ENCODE measurements at regions not wholly inside any gene's neighbourhood (a gene's known extent, or its start where the extent isn't known, plus 50 kb on each side); places are given as distances from the start of the nearest gene placed in this dataset.
"Not testable (repeated sequence)": the region's sequence is repeated elsewhere in the genome, so short reads cannot be mapped to it uniquely, and the experiment has no call there.

GRCh38 chr12:31217356-31218130 lies 108.4 kb downstream of the SINHCAF start:
- no peak for DNase-seq

GRCh38 chr12:31218203-31219025 lies 107.5 kb downstream of the SINHCAF start:
- DNase-seq = no peak

GRCh38 chr12:31219521-31219920 lies 106.4 kb downstream of the SINHCAF start:
- no peak for DNase-seq

- DNase-seq = no peak
Observed at GRCh38 chr12:31220061-31220460, 105.9 kb downstream of the SINHCAF start.

GRCh38 chr12:31220633-31221550 lies 105.1 kb downstream of the SINHCAF start:
- no peak for DNase-seq

GRCh38 chr12:31221551-31221945 lies 104.4 kb downstream of the SINHCAF start:
- no peak for DNase-seq

- DNase-seq = no peak
Observed at GRCh38 chr12:31222620-31223222, 103.2 kb downstream of the SINHCAF start.

- not testable (repeated sequence) for DNase-seq
Observed at GRCh38 chr12:31223640-31224039, 102.3 kb downstream of the SINHCAF start.

- DNase-seq = no peak
Observed at GRCh38 chr12:31224768-31225448, 101.0 kb downstream of the SINHCAF start.

- no peak for DNase-seq
Observed at GRCh38 chr12:31225656-31226535, 100.1 kb downstream of the SINHCAF start.

GRCh38 chr12:31226639-31227038 lies 99.3 kb downstream of the SINHCAF start:
- no peak for DNase-seq

- no peak for DNase-seq
Observed at GRCh38 chr12:31227401-31227981, 98.5 kb downstream of the SINHCAF start.

- DNase-seq = no peak
Observed at GRCh38 chr12:31228811-31229792, 96.8 kb downstream of the SINHCAF start.

GRCh38 chr12:31230004-31230403 lies 95.9 kb downstream of the SINHCAF start:
- no peak for DNase-seq
